HG03045 (cell line): ENCODE measurements at regions not wholly inside any gene's neighbourhood (a gene's known extent, or its start where the extent isn't known, plus 50 kb on each side); places are given as distances from the start of the nearest gene placed in this dataset.
A peak's percentile ranks its signal among the peaks of the same experiment; 100 is the strongest.

Experiments
- ATAC-seq: cut with Tn5 transposase; IDR thresholded peaks from one replicate; pipeline ENCODE4 v1.9.1; 2021; ENCODE audit warnings: mild to moderate bottlenecking, moderate library complexity; ENCODE audit not compliant: unreplicated experiment

GRCh38 chr20:40189621-40190020 lies 499.4 kb downstream of the MAFB start:
- ATAC-seq, result no peak

- ATAC-seq, result no peak
These were observed 500.7 kb downstream of the MAFB start for GRCh38 chr20:40188319-40188718.

- no peak for ATAC-seq
These were observed 502.2 kb downstream of the MAFB start for GRCh38 chr20:40186826-40187225.

DNA sequence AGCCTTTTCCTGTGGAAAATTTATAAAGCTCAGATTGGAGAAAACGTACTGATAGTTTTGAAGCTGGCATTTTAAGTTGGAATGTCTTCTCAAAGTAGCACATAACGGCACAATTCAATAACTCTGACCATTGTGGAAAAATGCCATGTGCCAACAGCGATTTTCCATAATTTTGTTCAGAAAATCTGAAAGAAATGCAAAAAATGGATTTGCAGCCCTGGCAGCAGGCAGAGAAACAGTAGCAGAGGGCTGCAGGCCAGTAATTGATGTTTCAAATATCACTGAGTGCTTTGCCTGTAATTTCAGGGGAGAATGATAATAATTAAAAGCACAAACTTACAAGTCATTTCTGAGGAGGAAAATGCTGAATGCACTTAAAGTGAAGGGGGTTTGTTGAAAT lies 507.4 kb downstream of the MAFB start:
- ATAC-seq, result no peak

DNA sequence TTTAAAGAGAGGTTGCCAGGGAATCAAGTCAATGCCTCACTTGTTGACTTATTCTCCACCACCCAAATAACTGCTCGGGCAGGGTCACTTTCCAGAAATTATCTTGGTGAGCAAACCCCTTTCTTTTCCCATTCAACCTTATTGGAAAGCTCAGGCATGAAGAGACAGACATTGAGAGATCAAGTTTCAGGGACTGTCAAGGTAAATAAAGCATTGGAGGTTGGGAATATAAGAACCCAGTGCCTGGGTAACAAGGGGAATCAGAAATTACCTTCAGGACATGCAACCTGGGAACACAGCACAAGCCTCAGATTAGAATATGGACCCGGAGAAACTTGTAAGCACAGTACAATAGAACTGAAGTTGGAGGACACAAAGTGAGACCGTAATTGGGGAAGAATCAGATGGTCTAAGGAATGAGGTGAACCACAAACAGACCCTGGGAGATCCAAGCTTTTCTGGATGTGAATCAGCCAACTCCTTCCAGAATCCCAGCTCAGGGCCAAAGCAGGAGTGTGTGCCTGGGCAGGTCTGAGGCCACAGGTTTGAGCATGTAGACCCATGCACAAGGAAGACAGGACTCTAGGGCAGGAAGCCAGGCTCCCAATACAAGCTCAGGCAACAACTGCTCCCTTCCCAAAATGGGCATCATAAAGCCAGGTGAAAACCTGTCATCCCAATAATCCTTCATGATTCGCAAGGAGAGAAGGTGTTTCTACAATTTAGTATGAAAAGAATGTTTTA lies 512.8 kb downstream of the MAFB start:
- no peak for ATAC-seq

DNA sequence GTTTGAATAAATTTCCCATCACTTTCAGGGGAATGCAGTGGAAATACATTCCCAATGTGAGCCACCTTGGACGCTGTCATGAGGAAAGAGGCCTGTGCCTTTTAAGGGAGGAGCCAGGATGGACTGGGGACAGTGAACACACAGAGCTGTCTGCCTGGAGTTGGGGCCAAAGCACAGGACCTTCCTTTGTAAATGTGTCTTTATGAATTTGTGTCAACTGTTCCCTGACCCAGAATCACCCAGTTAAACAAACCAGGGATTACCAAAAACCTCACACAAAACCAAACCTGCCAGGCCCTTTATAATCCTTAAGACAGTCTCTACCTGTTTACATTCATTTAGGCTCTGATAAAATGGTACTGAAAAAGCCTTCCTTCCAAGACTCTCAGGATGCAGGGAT lies 513.7 kb downstream of the MAFB start:
- ATAC-seq, result no peak

DNA sequence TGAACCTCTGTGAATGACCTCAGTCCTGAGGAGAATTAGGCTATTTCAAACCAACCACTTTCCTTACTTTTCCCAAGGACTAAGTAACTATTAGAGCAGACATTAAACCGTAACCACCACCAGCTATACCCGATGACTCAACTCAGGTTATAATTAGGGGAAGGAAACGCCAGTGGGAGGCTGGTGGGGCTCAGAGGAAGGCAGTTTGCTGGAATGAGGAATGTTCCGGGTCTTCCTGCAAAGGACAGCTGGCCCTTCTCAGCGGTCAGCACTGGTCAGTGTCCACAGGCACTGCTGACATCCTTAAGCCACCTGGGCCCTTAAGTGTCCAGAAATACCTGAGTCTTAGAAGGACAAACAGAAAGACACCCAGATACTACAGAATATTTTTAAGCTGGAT lies 515.2 kb downstream of the MAFB start:
- no peak for ATAC-seq

- no peak for ATAC-seq
These were observed 519.9 kb downstream of the MAFB start for GRCh38 chr20:40168981-40169620.

GRCh38 chr20:40161391-40161790 lies 527.6 kb downstream of the MAFB start:
- ATAC-seq, result no peak

- ATAC-seq, result no peak
These were observed 528.9 kb downstream of the MAFB start for GRCh38 chr20:40160097-40160550.

- no peak for ATAC-seq
These were observed 529.8 kb downstream of the MAFB start for GRCh38 chr20:40159276-40159675.

DNA sequence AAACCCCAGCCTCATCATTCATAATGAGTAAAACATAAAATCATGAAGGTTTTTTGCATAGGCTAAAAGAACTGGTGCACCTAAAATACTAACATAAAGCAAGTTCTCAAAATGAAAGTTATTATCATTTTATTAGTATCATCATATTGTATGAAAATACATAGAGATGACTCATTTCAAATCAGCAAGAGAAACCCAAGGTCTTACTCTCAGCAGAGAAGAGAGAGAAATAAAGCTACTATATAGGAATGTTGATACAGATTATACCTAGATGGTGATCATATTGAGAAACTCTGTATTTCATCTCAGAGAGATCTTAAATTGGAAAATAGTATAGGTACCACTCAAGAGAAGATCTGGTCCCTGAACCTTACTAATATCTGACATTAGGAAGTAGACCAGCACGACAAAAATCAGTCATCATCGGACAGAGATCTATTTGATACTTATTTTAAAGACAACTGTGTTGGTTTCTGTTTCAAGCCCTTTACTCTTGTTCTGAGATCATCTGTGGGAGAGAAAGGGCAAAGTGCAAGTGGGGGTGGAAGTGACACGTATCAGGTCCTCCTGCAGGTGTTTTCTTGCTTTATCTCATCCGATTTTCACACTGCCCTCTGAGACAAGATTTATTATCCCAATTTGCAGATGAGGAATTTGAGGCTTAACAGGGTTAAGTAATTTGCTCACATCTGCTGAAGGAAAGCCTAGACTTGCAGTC lies 532.3 kb downstream of the MAFB start:
- peak; percentile 82 for ATAC-seq

GRCh38 chr20:40154514-40154913 lies 534.5 kb downstream of the MAFB start:
- no peak for ATAC-seq

DNA sequence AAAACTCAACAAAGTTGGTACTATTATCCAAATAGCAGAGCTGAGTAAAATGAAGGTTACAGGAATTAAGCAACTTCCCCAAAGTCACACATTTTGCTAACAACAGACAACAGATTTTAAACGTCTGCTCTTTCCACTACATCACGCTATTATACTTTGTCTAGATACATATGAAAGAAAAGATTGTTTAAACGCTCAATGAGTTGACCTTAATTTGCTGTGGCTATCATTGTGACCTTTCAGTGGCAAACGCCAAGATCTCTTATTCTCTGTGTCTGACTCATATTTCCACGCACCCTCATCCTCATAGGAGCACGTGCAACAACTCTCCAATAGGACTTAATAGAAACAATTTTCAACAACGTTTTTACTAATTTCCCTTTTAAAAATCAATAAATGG lies 540.1 kb downstream of the MAFB start:
- no peak for ATAC-seq

- no peak for ATAC-seq
These were observed 543.0 kb downstream of the MAFB start for GRCh38 chr20:40146071-40146470.

GRCh38 chr20:40144581-40144980 lies 544.5 kb downstream of the MAFB start:
- no peak for ATAC-seq

- no peak for ATAC-seq
These were observed 554.9 kb downstream of the MAFB start for GRCh38 chr20:40134176-40134575.

GRCh38 chr20:40120827-40121226 lies 568.2 kb downstream of the MAFB start:
- no peak for ATAC-seq

DNA sequence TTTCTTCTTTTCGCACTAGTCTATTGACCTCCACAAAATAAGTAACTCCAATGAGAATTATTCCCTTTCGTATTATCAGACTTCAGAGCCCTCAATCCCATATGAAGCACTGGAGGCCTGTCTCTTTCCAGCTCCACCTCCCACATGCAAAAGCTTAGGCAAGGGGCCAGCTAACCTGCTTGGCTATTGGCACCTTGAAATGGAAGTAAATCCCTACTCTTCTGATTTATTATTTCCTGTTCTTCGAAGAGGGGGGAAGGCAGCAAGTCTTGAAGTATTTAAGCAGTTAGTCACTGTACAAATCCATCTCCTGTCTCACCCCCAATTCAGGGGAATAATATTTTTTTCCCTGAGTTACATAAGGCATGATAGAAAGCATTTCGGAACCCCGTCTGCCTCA lies 577.8 kb downstream of the MAFB start:
- ATAC-seq, result no peak

GRCh38 chr20:40110311-40110831 lies 578.7 kb downstream of the MAFB start:
- ATAC-seq, result no peak

DNA sequence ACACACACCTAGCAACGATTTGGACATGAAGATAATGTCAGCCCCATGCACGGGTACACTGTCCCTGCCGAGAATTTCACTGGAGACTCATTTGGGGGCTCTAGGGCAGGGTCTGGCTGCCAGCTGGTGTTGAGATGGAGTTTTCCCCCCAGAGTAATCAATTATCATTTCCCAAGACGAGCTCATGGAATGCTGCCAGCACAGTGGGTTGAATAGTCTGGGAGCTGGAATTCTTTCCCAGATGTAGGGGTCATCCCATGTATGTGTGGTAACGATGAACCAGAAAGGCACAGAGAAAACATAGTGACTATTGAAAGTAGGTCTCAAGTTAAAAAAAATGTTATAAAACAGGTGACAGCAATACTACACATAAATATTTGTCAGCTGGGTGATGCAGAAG lies 579.9 kb downstream of the MAFB start:
- no peak for ATAC-seq

DNA sequence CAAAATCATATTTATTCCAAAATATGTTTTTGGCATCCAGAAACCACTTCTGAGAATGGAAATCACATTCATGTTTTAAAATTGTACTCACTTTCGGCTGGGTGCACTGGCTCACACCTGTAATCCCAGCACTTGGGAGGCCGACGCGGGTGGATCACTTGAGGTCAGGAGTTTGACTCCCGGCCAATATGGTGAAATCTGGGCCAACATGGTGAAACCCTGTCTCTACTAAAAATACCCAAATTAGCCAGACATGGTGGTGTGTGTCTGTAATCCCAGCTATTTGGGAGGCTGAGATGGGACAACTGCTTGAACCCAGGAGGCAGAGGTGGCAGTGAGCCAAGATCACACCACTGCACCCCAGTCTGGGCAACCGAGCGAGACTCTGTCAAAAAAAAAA lies 580.7 kb downstream of the MAFB start:
- ATAC-seq, result no peak
